Muscle layer of colon (tissue), 2 donors: ENCODE measurements at regions not wholly inside any gene's neighbourhood (a gene's known extent, or its start where the extent isn't known, plus 50 kb on each side); places are given as distances from the start of the nearest gene placed in this dataset.

ENCODE experiments used
- H3K27ac ChIP-seq: one replicate; pipeline ENCODE4 v1.7.0; 2013; ENCODE audit warnings: low read depth, mild to moderate bottlenecking, low read length, moderate library complexity
- H3K27me3 ChIP-seq, 2 donors: one replicate each; pipeline ENCODE4 v1.7.0; 2013; ENCODE audit warnings: low read length in 2 of 2, mild to moderate bottlenecking in 2 of 2; ENCODE audit not compliant: insufficient read depth in 2 of 2, control insufficient read depth in 1 of 2
- H3K36me3 ChIP-seq: one replicate; pipeline ENCODE4 v1.7.0; 2013; ENCODE audit warnings: mild to moderate bottlenecking, low read length; ENCODE audit not compliant: insufficient read depth
- H3K4me1 ChIP-seq: one replicate; pipeline ENCODE4 v1.7.0; 2013; ENCODE audit warnings: mild to moderate bottlenecking, low read length; ENCODE audit not compliant: insufficient read depth
- H3K4me3 ChIP-seq, 2 donors: one replicate each; pipeline ENCODE4 v1.7.0; 2013; ENCODE audit warnings: low read length in 2 of 2, low read depth in 1 of 2, mild to moderate bottlenecking in 1 of 2, moderate library complexity in 1 of 2
- H3K9ac ChIP-seq: one replicate; pipeline ENCODE4 v1.7.0; 2013; ENCODE audit warnings: low read length
- H3K9me3 ChIP-seq: one replicate; pipeline ENCODE4 v1.7.0; 2013; ENCODE audit warnings: mild to moderate bottlenecking, low read length
- donor health status: abdominal sarcoma.
- donor health status: Adenocarcinoma of cecum.

DNA sequence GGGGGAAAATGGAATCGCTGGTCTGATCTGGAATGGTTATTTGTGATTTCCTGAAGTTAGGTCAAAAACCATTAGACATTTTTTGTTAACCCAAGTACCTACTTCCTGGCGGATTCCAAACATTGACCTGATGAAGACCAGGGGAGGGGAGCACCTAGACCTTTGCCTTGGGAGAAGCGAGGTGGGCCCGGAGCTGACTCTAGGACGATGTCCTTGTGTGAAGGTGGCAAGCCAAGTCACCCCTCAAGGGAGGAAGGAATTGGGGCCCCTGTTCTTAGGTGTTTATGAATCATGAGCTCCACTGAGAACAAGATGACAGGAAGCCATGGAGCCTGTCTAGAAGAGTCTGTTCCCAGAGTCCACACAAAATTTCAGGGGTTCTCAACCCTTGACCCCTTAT, 204.9 kb upstream of the FOXF1 start:
- no peaks in the 10 kb centered on the region for H3K36me3 ChIP-seq
- H3K4me3 ChIP-seq: no peak overlapping the region
- H3K9me3 ChIP-seq: no peaks in the 10 kb centered on the region
- H3K27ac ChIP-seq: peak overlapping the region; percentile 0
- peaks cover 50% of the 10 kb centered on the region for H3K4me1 ChIP-seq
- no peaks in the 10 kb centered on the region for H3K27me3 ChIP-seq
- H3K9ac ChIP-seq: no peak overlapping the region

GRCh38 chr16:86306011-86306644, 204.2 kb upstream of the FOXF1 start:
- H3K9me3 ChIP-seq: no peaks in the 10 kb centered on the region
- peak overlapping the region; percentile 0 for H3K27ac ChIP-seq

GRCh38 chr16:86306811-86307513, 203.4 kb upstream of the FOXF1 start:
- Histone ChIP-seq H3K27me3 (no peaks in the 10 kb centered on the region), H3K4me3 (no peak overlapping the region), H3K36me3 (no peaks in the 10 kb centered on the region), H3K9me3 (no peaks in the 10 kb centered on the region), H3K9ac (no peak overlapping the region), H3K27ac (peak overlapping the region; percentile 10), H3K4me1 (peaks cover 38% of the 10 kb centered on the region)

More at GRCh38 chr16:86306011-86306644, 204.2 kb upstream of the FOXF1 start:
- peaks cover 46% of the 10 kb centered on the region for H3K4me1 ChIP-seq
- no peaks in the 10 kb centered on the region for H3K36me3 ChIP-seq
- no peaks in the 10 kb centered on the region for H3K27me3 ChIP-seq
- no peak overlapping the region for H3K4me3 ChIP-seq
- no peak overlapping the region for H3K9ac ChIP-seq

DNA sequence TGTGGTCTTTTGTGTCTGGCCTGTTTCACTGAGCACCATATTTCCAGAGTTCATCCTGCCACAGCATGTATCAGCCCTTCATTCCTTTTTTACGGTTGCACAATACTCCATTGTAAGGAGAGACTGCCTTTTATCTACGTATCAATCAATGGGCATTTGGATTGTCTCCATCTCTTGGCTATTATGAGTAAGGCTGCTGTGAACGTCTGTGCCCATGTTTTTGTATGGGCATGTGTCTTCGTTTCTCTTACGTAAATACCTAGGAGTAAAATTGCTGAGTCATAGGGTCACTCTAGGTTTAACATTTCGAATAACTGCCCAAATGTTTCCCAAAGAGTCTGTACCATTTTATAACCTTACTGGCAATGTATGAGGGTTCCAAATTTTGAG, 202.8 kb upstream of the FOXF1 start:
- no peak overlapping the region for H3K4me3 ChIP-seq
- no peaks in the 10 kb centered on the region for H3K36me3 ChIP-seq
- peaks cover 33% of the 10 kb centered on the region for H3K4me1 ChIP-seq
- H3K27me3 ChIP-seq: no peaks in the 10 kb centered on the region
- peak overlapping the region; percentile 10 for H3K27ac ChIP-seq
- no peaks in the 10 kb centered on the region for H3K9me3 ChIP-seq
- no peak overlapping the region for H3K9ac ChIP-seq

DNA sequence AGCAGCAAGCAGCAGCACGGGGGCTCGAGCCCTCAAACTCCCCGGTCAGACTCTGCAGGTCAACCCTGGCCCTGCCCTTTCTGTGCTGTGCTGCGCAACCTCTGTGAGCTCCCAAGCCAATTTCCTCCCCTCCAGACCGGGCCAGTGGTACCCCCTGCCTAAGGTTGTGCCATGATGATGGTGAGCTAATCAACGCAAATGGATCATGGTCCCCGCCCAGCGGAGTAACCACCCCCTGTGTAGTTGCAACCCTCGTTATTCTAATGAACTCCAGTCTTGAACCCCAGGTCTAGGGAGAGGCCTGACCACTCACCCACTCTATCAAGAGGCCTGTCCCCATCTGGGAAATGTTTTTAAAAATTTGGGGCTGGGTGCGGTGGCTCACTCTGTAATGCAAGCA, 201.8 kb upstream of the FOXF1 start:
- no peaks in the 10 kb centered on the region for H3K27me3 ChIP-seq
- H3K27ac ChIP-seq: peak overlapping the region; percentile 26
- no peak overlapping the region for H3K4me3 ChIP-seq
- no peaks in the 10 kb centered on the region for H3K9me3 ChIP-seq
- H3K9ac ChIP-seq: no peak overlapping the region
- H3K4me1 ChIP-seq: peaks cover 23% of the 10 kb centered on the region
- H3K36me3 ChIP-seq: no peaks in the 10 kb centered on the region

DNA sequence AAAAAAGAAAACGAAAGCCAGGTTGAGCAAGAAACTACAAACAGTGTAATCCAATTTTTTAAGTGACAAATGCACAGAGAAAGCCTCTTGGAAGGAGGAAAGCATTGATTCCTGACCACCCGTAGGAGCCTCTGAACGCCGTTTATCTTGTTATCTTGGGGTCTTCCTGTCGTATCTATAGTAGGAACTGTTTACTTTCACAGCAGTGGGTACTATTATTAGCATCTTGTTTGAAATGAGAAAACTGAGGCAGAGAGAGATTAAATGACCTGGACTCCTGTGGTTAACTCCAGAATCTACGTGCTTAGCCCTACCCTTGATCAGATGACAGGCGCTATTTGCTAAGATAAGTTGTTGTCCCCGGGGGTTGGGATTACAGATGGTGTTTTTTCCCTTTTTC, 196.7 kb upstream of the FOXF1 start:
- Histone ChIP-seq H3K9ac (no peak overlapping the region), H3K27ac (no peak overlapping the region), H3K27me3 (no peaks in the 10 kb centered on the region), H3K4me3 (no peak overlapping the region), H3K4me1 (no peaks in the 10 kb centered on the region), H3K9me3 (no peaks in the 10 kb centered on the region), H3K36me3 (no peaks in the 10 kb centered on the region)

DNA sequence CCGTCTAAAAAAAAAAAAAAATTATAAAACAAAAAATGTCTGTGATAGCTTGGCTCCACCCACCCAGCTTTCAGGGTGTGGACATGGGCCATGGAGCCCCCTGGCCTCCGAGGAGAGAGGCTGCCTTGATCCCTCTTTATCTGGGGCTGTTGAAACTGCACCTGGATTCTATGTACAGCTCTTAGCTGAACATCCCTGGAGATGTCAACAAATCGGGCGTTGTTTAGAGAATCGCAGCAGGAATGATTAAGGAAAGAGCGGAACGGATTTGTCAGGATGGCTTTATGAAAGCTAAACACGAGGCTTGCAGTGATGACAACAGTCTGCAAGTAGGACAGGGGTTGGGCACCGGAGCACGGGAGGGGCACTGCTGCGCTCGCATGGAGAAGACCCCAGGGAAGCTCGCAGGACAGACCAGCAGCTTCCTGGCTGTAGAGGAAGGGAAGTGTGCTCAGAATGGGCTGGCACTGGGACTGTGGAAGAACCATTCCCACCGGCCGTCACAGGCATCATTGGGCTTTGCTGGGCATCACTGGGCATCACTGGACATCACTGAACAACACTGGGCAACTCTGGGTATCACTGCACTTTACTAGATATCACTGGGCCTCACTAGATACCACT, 195.8 kb upstream of the FOXF1 start:
- Histone ChIP-seq H3K27me3 (no peaks in the 10 kb centered on the region), H3K4me1 (no peaks in the 10 kb centered on the region), H3K27ac (no peak overlapping the region), H3K36me3 (no peaks in the 10 kb centered on the region), H3K9me3 (no peaks in the 10 kb centered on the region), H3K9ac (no peak overlapping the region), H3K4me3 (no peak overlapping the region)

- no peaks in the 10 kb centered on the region for H3K4me1 ChIP-seq
- H3K9ac ChIP-seq: no peak overlapping the region
- no peaks in the 10 kb centered on the region for H3K36me3 ChIP-seq
- no peaks in the 10 kb centered on the region for H3K27me3 ChIP-seq
- no peak overlapping the region for H3K4me3 ChIP-seq
- no peaks in the 10 kb centered on the region for H3K9me3 ChIP-seq
- H3K27ac ChIP-seq: no peak overlapping the region
Observed at GRCh38 chr16:86316967-86317812, 193.1 kb upstream of the FOXF1 start.

DNA sequence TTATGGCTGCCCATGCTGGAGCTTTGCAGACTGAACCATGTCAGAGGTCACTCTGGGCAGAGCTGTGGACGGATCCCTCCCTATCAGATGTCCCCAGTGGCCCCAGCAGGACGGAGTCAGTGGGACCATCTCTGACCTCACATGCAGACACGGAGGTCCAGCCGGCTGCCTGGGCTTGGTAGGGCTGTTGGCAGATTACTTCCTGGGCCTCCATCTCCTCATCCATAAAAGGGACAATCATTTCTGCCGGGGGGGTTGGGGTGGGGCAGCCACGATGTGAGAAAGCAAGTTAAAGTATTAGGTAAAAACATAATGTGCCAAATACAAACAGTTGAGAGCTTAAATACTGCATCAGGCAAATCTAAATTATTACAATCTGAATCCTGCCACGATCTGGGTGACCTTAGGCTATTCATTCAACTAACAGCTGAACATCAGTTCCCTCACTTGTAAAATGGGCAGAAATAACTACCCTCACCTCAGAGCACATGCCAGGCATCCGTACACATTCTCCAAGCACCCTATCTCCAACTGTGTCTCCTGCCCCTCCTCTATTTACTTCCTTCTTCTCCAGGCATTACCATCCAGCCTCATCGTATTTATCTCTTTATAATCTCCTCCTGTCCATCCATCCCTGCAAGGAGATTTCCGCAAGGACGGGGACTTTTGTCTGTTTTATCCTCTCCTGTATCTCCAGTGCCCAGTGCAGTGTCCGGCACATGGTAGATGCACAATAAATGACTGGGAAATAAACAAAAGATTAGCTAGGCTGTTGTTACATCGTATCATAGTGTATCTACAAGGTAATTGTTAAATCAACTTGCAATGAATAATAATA, 192.3 kb upstream of the FOXF1 start:
- H3K36me3 ChIP-seq: no peaks in the 10 kb centered on the region
- no peaks in the 10 kb centered on the region for H3K4me1 ChIP-seq
- no peaks in the 10 kb centered on the region for H3K9me3 ChIP-seq
- no peak overlapping the region for H3K9ac ChIP-seq
- H3K27ac ChIP-seq: no peak overlapping the region
- no peaks in the 10 kb centered on the region for H3K27me3 ChIP-seq
- no peak overlapping the region for H3K4me3 ChIP-seq

DNA sequence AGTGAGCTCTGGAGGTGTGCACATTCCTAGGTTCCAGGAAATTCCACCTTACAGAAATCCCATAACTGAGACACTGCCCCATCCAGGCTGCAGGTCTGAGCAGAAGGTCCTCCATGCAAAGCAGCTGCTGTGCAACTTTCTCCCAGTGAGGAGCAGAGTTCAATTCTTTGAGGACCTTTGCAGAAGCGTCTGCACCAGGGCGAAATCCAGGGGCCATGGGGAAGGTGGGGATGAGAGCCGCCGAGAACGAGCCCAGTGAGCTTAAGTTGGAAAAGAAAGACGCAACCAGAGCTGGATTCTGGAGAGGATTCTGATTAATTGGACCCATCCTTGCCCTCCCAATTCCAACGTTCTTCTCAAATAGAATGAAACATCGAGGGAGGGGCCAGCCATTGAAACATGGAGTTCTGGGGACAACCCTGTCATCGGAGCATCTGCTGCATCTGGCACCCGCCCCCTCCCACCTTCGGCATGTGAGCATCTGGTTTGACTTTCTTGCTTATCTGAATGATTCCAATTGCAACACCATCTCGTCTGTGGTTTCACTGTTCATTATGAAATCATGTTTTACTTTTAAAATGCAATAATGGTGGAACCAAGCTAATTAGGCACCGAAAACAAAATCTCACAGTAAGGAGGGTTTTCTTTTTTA, 190.6 kb upstream of the FOXF1 start:
- H3K27me3 ChIP-seq: no peaks in the 10 kb centered on the region

More for the DNA sequence above, 190.6 kb upstream of the FOXF1 start:
- no peaks in the 10 kb centered on the region for H3K36me3 ChIP-seq
- H3K9ac ChIP-seq: no peak overlapping the region
- no peaks in the 10 kb centered on the region for H3K4me1 ChIP-seq
- H3K9me3 ChIP-seq: no peaks in the 10 kb centered on the region
- no peak overlapping the region for H3K27ac ChIP-seq
- no peak overlapping the region for H3K4me3 ChIP-seq
